ENCODE measurements at regions not wholly inside any gene's neighbourhood (a gene's known extent, or its start where the extent isn't known, plus 50 kb on each side); places are given as distances from the start of the nearest gene placed in this dataset.

DNA sequence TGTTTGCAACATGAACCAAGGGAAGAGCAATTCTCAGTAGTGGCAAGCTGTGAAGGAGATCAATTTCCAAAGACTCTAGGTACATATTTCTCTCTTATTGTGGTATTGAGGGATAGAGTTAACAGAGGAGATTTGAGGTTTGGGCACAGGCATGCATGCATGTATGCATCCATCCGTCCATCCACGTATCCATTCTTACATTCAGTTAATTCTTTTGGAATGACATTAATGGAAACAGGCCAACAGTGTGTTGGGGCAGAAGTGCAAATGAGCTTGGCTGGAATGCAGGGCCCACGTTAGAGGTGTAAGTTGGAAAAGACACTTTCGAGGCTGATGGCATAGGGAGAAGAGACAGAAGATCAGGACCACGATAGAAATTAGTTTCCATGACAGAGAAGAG, 216.9 kb upstream of the PELI2 start:
- no peaks in the 10 kb centered on the region for H3K27me3 ChIP-seq
- H3K36me3 ChIP-seq = no peaks in the 10 kb centered on the region
- intact Hi-C loops (cut with DNase I; ENCODE audit: low total_unique reads) = no loop called here
- no peak for TF ChIP-seq POLR2A (IDR thresholded peaks at IDR 0.05)
- TF ChIP-seq, protein P1, sequence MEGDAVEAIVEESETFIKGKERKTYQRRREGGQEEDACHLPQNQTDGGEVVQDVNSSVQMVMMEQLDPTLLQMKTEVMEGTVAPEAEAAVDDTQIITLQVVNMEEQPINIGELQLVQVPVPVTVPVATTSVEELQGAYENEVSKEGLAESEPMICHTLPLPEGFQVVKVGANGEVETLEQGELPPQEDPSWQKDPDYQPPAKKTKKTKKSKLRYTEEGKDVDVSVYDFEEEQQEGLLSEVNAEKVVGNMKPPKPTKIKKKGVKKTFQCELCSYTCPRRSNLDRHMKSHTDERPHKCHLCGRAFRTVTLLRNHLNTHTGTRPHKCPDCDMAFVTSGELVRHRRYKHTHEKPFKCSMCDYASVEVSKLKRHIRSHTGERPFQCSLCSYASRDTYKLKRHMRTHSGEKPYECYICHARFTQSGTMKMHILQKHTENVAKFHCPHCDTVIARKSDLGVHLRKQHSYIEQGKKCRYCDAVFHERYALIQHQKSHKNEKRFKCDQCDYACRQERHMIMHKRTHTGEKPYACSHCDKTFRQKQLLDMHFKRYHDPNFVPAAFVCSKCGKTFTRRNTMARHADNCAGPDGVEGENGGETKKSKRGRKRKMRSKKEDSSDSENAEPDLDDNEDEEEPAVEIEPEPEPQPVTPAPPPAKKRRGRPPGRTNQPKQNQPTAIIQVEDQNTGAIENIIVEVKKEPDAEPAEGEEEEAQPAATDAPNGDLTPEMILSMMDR (IDR thresholded peaks at IDR 0.05) = no peak
- no peak overlapping the region for H3K27ac ChIP-seq
- H3K4me3 ChIP-seq = no peak overlapping the region
- no peaks in the 10 kb centered on the region for H3K9me3 ChIP-seq
- DNase-seq = no peak
- no peaks in the 10 kb centered on the region for H3K4me1 ChIP-seq

DNA sequence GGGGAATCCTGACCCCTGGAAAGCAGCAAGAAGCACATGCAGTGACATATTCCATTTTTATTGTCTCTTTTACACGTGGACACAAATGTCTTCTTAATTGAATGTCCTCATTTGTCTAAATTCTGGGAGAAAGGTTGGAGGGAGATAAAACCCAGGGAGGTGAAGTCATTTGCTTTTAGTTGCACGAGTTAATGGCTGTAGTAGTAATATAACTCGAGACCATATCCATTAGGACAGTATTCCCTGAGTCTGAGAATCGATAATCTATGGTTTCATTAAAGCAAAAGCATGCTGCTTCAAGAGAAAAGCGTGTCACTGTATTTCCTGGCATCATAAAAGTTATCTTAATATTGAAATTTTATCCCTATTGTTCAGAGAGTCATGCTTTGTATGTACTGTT, 216.0 kb upstream of the PELI2 start:
- TF ChIP-seq POLR2A (IDR thresholded peaks at IDR 0.05) = no peak
- TF ChIP-seq, protein P1 (IDR thresholded peaks at IDR 0.05) = no peak
- no peak for DNase-seq
- H3K36me3 ChIP-seq = no peaks in the 10 kb centered on the region
- H3K9me3 ChIP-seq = no peaks in the 10 kb centered on the region
- H3K4me3 ChIP-seq = no peak overlapping the region
- intact Hi-C loops (cut with DNase I; ENCODE audit: low total_unique reads) = no loop called here
- H3K27ac ChIP-seq = no peak overlapping the region
- no peaks in the 10 kb centered on the region for H3K4me1 ChIP-seq
- H3K27me3 ChIP-seq = no peaks in the 10 kb centered on the region

DNA sequence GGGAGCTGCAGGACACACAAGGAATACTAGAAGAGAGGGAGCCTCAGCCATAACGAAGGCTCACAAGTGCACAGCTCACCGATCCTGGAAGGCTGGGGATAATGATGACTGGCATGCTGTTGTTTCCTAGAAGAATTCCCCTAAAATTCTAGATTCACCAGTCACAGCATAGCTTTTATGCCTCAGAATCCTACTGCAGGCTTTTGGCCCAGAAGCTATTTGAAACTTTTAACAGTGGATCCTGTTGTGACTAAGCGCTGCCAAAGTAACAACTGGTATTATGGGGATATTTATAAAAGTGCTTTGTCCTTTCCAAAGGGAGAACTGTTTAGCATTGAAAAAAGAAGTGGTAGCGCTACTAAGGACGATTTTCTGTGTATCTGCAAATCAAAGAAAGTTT, 214.1 kb upstream of the PELI2 start:
- H3K27ac ChIP-seq = no peak overlapping the region
- H3K36me3 ChIP-seq = no peaks in the 10 kb centered on the region
- intact Hi-C loops (cut with DNase I; ENCODE audit: low total_unique reads) = no loop called here
- no peaks in the 10 kb centered on the region for H3K4me1 ChIP-seq
- no peak overlapping the region for H3K4me3 ChIP-seq
- TF ChIP-seq POLR2A (IDR thresholded peaks at IDR 0.05) = no peak
- TF ChIP-seq, protein P1 (IDR thresholded peaks at IDR 0.05) = no peak
- H3K9me3 ChIP-seq = no peaks in the 10 kb centered on the region
- no peaks in the 10 kb centered on the region for H3K27me3 ChIP-seq
- no peak for DNase-seq

DNA sequence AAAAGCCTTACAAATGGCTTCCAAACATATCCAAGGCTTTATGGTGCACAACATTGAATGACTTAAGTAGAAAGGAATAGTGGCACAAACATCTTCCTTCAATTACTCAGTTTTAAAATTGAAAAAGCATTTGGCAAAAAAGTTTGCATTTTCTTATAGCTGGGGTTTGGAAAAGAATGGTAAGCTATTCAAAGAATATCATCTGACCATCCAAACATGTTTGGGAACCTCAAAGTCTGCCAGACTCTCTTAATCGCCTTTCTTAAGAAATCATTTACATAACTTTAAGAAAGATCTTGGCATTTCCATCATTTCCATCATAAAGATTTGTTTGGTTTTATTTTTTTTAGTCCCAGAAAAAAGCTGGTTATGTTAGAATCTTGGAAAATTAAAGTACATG, 210.1 kb upstream of the PELI2 start:
- no peaks in the 10 kb centered on the region for H3K4me1 ChIP-seq
- TF ChIP-seq, protein P1 (IDR thresholded peaks at IDR 0.05) = no peak
- TF ChIP-seq POLR2A (IDR thresholded peaks at IDR 0.05) = no peak
- DNase-seq = no peak
- no peak overlapping the region for H3K4me3 ChIP-seq
- H3K36me3 ChIP-seq = no peaks in the 10 kb centered on the region
- H3K9me3 ChIP-seq = no peaks in the 10 kb centered on the region
- H3K27ac ChIP-seq = no peak overlapping the region
- no peaks in the 10 kb centered on the region for H3K27me3 ChIP-seq
- intact Hi-C loops (cut with DNase I; ENCODE audit: low total_unique reads) = no loop called here

DNA sequence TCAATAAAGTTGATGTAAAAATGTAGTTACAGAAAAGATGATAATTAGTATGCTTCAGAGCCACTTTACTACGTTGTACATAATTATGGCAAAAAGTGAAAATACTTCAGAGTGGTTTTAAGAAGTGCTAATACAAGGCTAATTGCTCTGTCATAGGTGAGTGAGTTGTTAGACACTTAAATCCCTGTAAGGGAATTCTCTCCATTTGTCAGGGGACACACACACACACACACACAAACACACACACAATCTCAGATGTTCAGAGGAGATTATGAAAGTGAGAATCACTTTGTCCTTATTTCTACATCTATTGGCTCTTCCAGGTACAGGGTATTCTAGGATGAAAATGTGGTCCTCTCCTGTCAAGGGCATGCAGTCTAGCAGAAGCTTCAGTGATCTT, 208.3 kb upstream of the PELI2 start:
- no peak for DNase-seq
- Histone ChIP-seq H3K9me3 (no peaks in the 10 kb centered on the region), H3K27me3 (no peaks in the 10 kb centered on the region), H3K4me3 (no peak overlapping the region), H3K27ac (no peak overlapping the region), H3K36me3 (no peaks in the 10 kb centered on the region), H3K4me1 (no peaks in the 10 kb centered on the region)
- TF ChIP-seq, protein P1 (IDR thresholded peaks at IDR 0.05) = no peak
- no peak for TF ChIP-seq POLR2A (IDR thresholded peaks at IDR 0.05)
- intact Hi-C loops (cut with DNase I; ENCODE audit: low total_unique reads) = no loop called here

Data from uterus (tissue), 3 donors.